CD14-positive monocyte (primary cell): ENCODE measurements at regions not wholly inside any gene's neighbourhood (a gene's known extent, or its start where the extent isn't known, plus 50 kb on each side); places are given as distances from the start of the nearest gene placed in this dataset.

Experiments used
- DNase-seq, 3 donors: peaks; one replicate each; pipeline ENCODE4 v3.0.0-alpha.2; 2011 to 2022
- H2AFZ ChIP-seq: 2 replicates; pipeline ENCODE4 v1.6.0; 2012; ENCODE audit warnings: mild to moderate bottlenecking, low read depth, low read length, inconsistent platforms; ENCODE audit not compliant: insufficient read depth, poor library complexity, severe bottlenecking
- H3K27ac ChIP-seq, 2 donors: 1 replicate in 1 of 2; 2 replicates in 1 of 2; pipeline ENCODE4 v1.5.1; 2012 to 2013; ENCODE audit warnings: low read length in 2 of 2, control low read depth in 1 of 2, inconsistent platforms in 1 of 2, low read depth in 1 of 2, mild to moderate bottlenecking in 1 of 2
- H3K27me3 ChIP-seq, 2 donors: one replicate each; pipeline versions ENCODE4 v1.6.0 to v1.6.1; 2011 to 2013; ENCODE audit warnings: low read length in 2 of 2; ENCODE audit not compliant: control insufficient read depth in 2 of 2, insufficient read depth in 2 of 2
- H3K36me3 ChIP-seq, 2 donors: replicated peaks in 1 of 2; 1 replicate in 1 of 2; 2 replicates in 1 of 2; pipeline versions ENCODE4 v1.5.1 to v1.6.1; 2012 to 2013; ENCODE audit warnings: low read length in 2 of 2, control low read depth in 1 of 2, inconsistent platforms in 1 of 2, mild to moderate bottlenecking in 1 of 2; ENCODE audit not compliant: insufficient read depth in 2 of 2, control insufficient read depth in 1 of 2
- H3K4me1 ChIP-seq, 2 donors: 1 replicate in 1 of 2; 2 replicates in 1 of 2; pipeline versions ENCODE4 v1.5.1 to v1.6.1; 2012 to 2013; ENCODE audit warnings: low read length in 2 of 2, control low read depth in 1 of 2, inconsistent platforms in 1 of 2, mild to moderate bottlenecking in 1 of 2, moderate library complexity in 1 of 2; ENCODE audit not compliant: insufficient read depth in 2 of 2, control insufficient read depth in 1 of 2
- H3K4me2 ChIP-seq: replicated peaks from 2 replicates; pipeline ENCODE3; 2012; ENCODE audit warnings: low read length, moderate library complexity, mild to moderate bottlenecking; ENCODE audit not compliant: poor library complexity, severe bottlenecking; ENCODE audit errors: extremely low read depth
- H3K4me3 ChIP-seq, 3 experiments: fragments of 200-600 bp in 1 of 3; sonication (generic) in 1 of 3; replicated peaks in 1 of 3; 1 replicate in 2 of 3; 2 replicates in 1 of 3; pipeline ENCODE4 v1.5.1; 2011 to 2013; ENCODE audit warnings: low read length in 3 of 3, mild to moderate bottlenecking in 3 of 3, control low read depth in 2 of 3, low read depth in 2 of 3, inconsistent platforms in 1 of 3, moderate library complexity in 1 of 3
- H3K79me2 ChIP-seq: 2 replicates; pipeline ENCODE4 v1.6.0; 2012; ENCODE audit warnings: mild to moderate bottlenecking, control low read depth, inconsistent platforms, low read length, moderate library complexity; ENCODE audit not compliant: insufficient read depth
- H3K9ac ChIP-seq: 2 replicates; pipeline ENCODE4 v1.6.0; 2017; ENCODE audit warnings: low read length, mild to moderate bottlenecking; ENCODE audit not compliant: insufficient read depth, poor library complexity, severe bottlenecking
- H3K9me3 ChIP-seq, 2 donors: replicated peaks in 1 of 2; 1 replicate in 1 of 2; 2 replicates in 1 of 2; pipeline versions ENCODE4 v1.5.1 to v1.6.1; 2012 to 2013; ENCODE audit warnings: low read length in 2 of 2, control low read depth in 1 of 2; ENCODE audit not compliant: control insufficient read depth in 1 of 2, insufficient read depth in 1 of 2
- H4K20me1 ChIP-seq: 2 replicates; pipeline ENCODE4 v1.6.0; 2012; ENCODE audit warnings: mild to moderate bottlenecking, low read length, control low read depth, moderate library complexity; ENCODE audit not compliant: insufficient read depth
- H3K27ac Mint-ChIP-seq, 7 donors: one replicate each; pipeline ENCODE4 v1.8.0; 2020; ENCODE audit warnings: mild to moderate bottlenecking in 7 of 7, mixed read lengths in 7 of 7, moderate library complexity in 6 of 7, inconsistent platforms in 2 of 7
- H3K27me3 Mint-ChIP-seq, 3 donors: one replicate each; pipeline ENCODE4 v1.8.0; 2021 to 2022; ENCODE audit warnings: low read depth in 3 of 3, mild to moderate bottlenecking in 3 of 3, mixed read lengths in 3 of 3, moderate library complexity in 3 of 3, inconsistent platforms in 1 of 3
- H3K36me3 Mint-ChIP-seq, 2 donors: one replicate each; pipeline ENCODE4 v1.8.0; 2020; ENCODE audit warnings: mixed read lengths in 2 of 2, inconsistent platforms in 1 of 2, mild to moderate bottlenecking in 1 of 2
- H3K4me1 Mint-ChIP-seq: one replicate; pipeline ENCODE4 v1.8.0; 2020; ENCODE audit warnings: mild to moderate bottlenecking, mixed read lengths
- H3K4me3 Mint-ChIP-seq, 2 donors: one replicate each; pipeline ENCODE4 v1.8.0; 2020; ENCODE audit warnings: mild to moderate bottlenecking in 2 of 2, mixed read lengths in 2 of 2, moderate library complexity in 1 of 2
- H3K9me3 Mint-ChIP-seq, 7 donors: one replicate each; pipeline ENCODE4 v1.8.0; 2020 to 2022; ENCODE audit warnings: mixed read lengths in 7 of 7, mild to moderate bottlenecking in 6 of 7, moderate library complexity in 6 of 7, inconsistent platforms in 2 of 7
- WGBS: methylation state at CpG from one replicate; pipeline ENCODE4 v1.1.5; 2013; ENCODE audit warnings: missing lambda C conversion rate; ENCODE audit not compliant: insufficient coverage; 5-methylcytosine and 5-hydroxymethylcytosine counted together
- intact Hi-C, 2 donors: fragments of 100-400 bp; cut with micrococcal nuclease; formaldehyde crosslinking; loops; one replicate each; pipeline versions ENCODE4 v1.15.0 to v1.15.1; 2023
- TF ChIP-seq, protein P1 (sequence below): fragments of 200-600 bp; IDR thresholded peaks from one replicate; pipeline ENCODE4 v1.8.0; 2022; ENCODE audit warnings: antibody characterized with exemption, mild to moderate bottlenecking

DNA sequence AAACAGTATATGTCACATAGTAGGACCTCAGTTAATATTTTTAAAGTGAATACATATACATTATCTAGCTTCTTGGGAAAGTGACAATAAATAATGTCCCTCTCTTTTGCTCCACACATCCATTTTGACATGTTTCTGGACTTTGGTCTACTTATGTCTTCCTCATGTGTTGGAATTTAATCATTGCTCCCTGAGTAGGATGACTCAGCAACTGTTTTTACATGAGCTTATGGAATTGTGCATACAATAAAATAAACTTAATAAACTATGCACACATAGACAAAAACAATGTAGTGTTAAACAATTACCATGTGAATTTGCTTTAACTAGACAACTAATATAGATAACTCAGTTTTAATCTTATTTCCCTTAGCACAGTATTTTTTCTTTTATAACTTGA is 503.8 kb downstream of the TFAP2B start:
- Histone ChIP-seq H3K9ac (no peak overlapping the region), H3K27ac (no peak overlapping the region), H3K4me2 (no peak overlapping the region), H3K4me1 (no peaks in the 10 kb centered on the region), H3K36me3 (no peaks in the 10 kb centered on the region), H3K27me3 (no peaks in the 10 kb centered on the region), H3K4me3 (no peak overlapping the region), H3K9me3 (no peaks in the 10 kb centered on the region), H4K20me1 (no peaks in the 10 kb centered on the region), H3K79me2 (no peaks in the 10 kb centered on the region), H2AFZ (no peak overlapping the region)
- TF ChIP-seq, protein P1, sequence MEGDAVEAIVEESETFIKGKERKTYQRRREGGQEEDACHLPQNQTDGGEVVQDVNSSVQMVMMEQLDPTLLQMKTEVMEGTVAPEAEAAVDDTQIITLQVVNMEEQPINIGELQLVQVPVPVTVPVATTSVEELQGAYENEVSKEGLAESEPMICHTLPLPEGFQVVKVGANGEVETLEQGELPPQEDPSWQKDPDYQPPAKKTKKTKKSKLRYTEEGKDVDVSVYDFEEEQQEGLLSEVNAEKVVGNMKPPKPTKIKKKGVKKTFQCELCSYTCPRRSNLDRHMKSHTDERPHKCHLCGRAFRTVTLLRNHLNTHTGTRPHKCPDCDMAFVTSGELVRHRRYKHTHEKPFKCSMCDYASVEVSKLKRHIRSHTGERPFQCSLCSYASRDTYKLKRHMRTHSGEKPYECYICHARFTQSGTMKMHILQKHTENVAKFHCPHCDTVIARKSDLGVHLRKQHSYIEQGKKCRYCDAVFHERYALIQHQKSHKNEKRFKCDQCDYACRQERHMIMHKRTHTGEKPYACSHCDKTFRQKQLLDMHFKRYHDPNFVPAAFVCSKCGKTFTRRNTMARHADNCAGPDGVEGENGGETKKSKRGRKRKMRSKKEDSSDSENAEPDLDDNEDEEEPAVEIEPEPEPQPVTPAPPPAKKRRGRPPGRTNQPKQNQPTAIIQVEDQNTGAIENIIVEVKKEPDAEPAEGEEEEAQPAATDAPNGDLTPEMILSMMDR, result no peak
- Mint-ChIP-seq H3K27me3 (peaks cover 0 to 1% (median 1%) of the 10 kb centered on the region in 3 donors), H3K4me3 (no peak overlapping the region), H3K9me3 (peaks cover 0 to 8% (median 4%) of the 10 kb centered on the region in 7 donors), H3K36me3 (no peaks in the 10 kb centered on the region), H3K4me1 (no peaks in the 10 kb centered on the region), H3K27ac (no peak overlapping the region)
- no peak for DNase-seq
- intact Hi-C loops, result no loop called here

- no CpG with 5 or more reads among the region's 1 CpG for WGBS
- TF ChIP-seq, protein P1, result no peak
- H3K27ac Mint-ChIP-seq, result no peak overlapping the region
These were observed 504.4 kb downstream of the TFAP2B start for GRCh38 chr6:51323056-51323455.

More at GRCh38 chr6:51323056-51323455, 504.4 kb downstream of the TFAP2B start:
- no peak overlapping the region for H3K4me2 ChIP-seq
- no peaks in the 10 kb centered on the region for H3K9me3 ChIP-seq
- Mint-ChIP-seq H3K36me3 (no peaks in the 10 kb centered on the region), H3K4me1 (peaks cover 5% of the 10 kb centered on the region), H3K9me3 (peaks cover 0 to 8% (median 4%) of the 10 kb centered on the region in 7 donors), H3K27me3 (peaks cover 0 to 1% (median 1%) of the 10 kb centered on the region in 3 donors), H3K4me3 (no peak overlapping the region)
- H3K27me3 ChIP-seq, result no peaks in the 10 kb centered on the region
- H3K27ac ChIP-seq, result no peak overlapping the region
- no peak for DNase-seq
- no peak overlapping the region for H3K4me3 ChIP-seq
- H2AFZ ChIP-seq, result no peak overlapping the region
- no peak overlapping the region for H3K9ac ChIP-seq
- H3K79me2 ChIP-seq, result no peaks in the 10 kb centered on the region
- no peaks in the 10 kb centered on the region for H4K20me1 ChIP-seq
- intact Hi-C loops, result no loop called here
- H3K36me3 ChIP-seq, result no peaks in the 10 kb centered on the region
- H3K4me1 ChIP-seq, result peaks cover 5% of the 10 kb centered on the region in 2 donors
